PC-9 (cell line): ENCODE measurements at regions not wholly inside any gene's neighbourhood (a gene's known extent, or its start where the extent isn't known, plus 50 kb on each side); places are given as distances from the start of the nearest gene placed in this dataset.

ENCODE experiments used
- EZH2 ChIP-seq: fragments of 200-600 bp; sonication (generic); IDR thresholded peaks from 2 replicates; pipeline ENCODE4 v1.8.0; 2017; ENCODE audit warnings: antibody characterized with exemption, low read depth
- TF ChIP-seq, protein P1 (sequence below): fragments of 200-600 bp; sonication (generic); conservative IDR thresholded peaks from 2 replicates; pipeline ENCODE4 v1.6.1; 2017; ENCODE audit warnings: mixed run types, antibody characterized with exemption, mild to moderate bottlenecking, moderate library complexity

DNA sequence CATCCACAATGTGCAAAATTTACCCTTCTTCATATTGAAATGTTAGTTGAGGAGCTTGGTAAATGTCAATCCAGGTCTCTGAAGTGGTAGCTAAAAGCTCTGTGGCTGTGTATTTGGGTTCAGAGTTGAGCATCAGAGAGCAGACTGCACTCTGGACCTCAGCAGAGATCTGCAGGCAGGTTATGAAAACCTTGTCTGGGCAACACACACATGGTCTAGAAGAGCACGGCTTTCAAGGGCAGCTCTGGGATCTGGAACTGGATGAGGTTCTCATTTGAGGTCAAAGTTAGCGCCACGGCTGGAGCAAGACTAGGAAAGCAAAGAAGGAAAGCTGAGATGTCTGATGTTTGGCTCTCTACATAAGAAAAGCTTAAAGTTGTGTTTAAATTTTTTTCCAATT is 243.0 kb downstream of the SH3BP4 start:
- TF ChIP-seq, protein P1, sequence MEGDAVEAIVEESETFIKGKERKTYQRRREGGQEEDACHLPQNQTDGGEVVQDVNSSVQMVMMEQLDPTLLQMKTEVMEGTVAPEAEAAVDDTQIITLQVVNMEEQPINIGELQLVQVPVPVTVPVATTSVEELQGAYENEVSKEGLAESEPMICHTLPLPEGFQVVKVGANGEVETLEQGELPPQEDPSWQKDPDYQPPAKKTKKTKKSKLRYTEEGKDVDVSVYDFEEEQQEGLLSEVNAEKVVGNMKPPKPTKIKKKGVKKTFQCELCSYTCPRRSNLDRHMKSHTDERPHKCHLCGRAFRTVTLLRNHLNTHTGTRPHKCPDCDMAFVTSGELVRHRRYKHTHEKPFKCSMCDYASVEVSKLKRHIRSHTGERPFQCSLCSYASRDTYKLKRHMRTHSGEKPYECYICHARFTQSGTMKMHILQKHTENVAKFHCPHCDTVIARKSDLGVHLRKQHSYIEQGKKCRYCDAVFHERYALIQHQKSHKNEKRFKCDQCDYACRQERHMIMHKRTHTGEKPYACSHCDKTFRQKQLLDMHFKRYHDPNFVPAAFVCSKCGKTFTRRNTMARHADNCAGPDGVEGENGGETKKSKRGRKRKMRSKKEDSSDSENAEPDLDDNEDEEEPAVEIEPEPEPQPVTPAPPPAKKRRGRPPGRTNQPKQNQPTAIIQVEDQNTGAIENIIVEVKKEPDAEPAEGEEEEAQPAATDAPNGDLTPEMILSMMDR, result no peak
- no peak for TF ChIP-seq EZH2
